Activated T-cell treated with anti-CD3 and anti-CD28 coated beads for 24 hours (primary cell): ENCODE measurements at regions not wholly inside any gene's neighbourhood (a gene's known extent, or its start where the extent isn't known, plus 50 kb on each side); places are given as distances from the start of the nearest gene placed in this dataset.
A peak's percentile ranks its signal among the peaks of the same experiment; 100 is the strongest.
"Not testable (repeated sequence)": the region's sequence is repeated elsewhere in the genome, so short reads cannot be mapped to it uniquely, and the experiment has no call there.

Experiments used
- DNase-seq: peaks from one replicate; pipeline ENCODE4 v3.0.0-alpha.2; 2020; ENCODE audit warnings: low read depth

DNA sequence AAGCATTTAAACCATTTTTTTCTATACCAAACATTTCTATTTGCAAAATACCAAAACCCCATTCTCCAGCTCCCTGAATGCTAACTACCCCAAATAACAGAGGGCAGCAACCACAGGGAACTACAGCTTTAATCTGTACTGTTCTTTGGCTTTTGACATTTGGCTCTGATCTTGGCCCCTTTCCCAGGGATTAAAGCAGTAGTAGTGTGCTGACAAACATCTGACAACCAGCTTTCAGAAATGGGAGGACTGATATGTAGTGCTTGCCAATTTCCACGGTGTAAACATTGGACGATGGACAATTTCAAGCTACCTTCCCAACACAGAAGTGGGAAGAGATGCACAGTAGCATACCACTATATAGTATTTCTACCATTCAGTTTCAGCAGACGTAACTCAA, 88.4 kb upstream of the TEAD1 start:
- no peak for DNase-seq

DNA sequence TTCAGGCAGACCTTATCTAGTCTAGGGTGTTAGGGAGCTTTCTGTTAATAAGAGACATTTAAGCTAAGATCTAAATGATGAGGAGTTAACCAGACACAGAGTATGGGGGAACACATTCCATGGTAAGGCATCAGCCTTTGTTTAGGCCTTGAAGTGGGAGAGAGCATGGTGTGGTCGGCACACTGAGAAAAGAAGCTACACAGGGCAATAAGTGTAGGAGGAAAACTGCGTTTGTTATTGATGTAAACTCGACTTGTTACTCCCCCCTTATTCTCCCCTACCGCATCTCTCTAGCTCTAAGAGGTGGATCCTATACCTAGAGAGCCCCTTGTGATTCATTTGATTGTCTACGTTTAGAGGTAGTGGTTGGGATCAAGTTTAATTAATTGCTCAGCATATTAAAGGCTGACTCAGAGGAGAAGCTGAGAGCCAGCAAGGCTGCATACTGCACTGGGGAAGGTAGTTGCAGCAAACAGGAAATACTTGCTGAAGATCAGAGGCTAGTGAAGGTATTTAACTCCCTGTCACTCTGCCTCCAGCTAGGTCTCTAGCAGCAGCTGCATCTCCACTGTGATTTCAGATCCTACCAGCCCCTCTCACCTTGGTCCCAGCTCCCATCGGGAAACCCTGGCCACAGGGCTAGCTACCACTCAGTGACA, 86.8 kb upstream of the TEAD1 start:
- DNase-seq: no peak

DNA sequence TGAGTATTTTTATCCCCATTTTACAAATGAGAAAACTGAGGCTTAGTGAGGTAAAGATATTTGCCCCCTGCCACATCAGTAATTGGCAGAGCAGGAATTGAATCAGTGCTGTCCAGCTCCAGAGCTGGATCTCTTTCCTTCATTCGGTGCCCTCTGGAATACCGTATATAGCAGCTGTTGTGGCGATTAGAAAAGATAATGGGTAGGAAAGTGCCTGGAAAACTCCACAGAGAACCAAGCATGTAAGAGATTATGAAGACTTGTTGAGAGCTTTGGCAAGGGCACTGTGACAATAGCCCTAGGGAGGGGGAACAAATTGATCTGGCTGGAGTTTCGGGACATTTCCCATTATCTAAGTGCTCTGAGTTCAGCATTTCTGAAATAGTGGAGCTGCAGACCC, 82.5 kb upstream of the TEAD1 start:
- no peak for DNase-seq

DNA sequence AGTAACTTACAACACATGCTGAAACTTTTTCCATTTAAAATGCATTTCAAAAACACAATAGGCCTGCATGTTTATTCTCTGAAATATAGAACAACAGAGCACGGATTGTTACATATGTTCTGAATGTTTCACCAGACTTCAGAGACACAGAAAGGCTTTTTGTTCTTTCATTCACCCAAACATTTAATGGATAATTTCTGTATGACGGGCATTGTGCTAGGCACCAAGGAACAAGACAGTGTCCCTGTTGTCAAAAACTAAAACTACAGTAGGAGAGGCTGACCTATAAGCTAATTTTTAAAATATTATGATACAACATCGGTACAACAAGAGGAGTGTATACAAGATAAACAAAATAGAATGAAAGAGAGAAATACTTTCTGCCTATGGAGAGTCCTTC, 81.9 kb upstream of the TEAD1 start:
- no peak for DNase-seq

DNA sequence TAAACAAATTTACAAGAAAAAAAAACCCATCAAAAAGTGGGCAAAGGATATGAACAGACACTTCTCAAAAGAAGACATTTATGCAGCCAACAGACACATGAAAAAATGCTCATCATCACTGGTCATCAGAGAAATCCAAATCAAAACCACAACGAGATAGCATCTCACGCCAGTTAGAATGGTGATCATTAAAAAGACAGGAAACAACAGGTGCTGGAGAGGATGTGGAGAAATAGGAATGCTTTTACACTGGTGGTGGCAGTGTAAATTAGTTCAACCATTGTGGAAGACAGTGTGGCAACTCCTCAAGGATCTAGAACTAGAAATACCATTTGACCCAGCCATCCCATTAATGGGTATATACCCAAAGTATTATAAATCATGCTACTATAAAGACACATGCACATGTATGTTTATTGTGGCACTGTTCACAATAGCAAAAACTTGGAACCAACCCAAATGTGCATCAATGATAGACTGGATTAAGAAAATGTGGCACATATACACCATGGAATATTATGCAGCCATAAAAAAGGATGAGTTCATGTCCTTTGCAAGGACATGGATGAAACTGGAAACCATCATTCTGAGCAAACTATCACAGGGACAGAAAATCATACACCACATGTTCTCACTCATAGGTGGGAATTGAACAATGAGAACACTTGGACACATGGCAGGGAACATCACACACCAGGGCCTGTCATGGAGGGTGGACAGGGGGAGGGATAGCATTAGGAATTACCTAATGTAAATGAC, 79.0 kb upstream of the TEAD1 start:
- DNase-seq: not testable (repeated sequence)

DNA sequence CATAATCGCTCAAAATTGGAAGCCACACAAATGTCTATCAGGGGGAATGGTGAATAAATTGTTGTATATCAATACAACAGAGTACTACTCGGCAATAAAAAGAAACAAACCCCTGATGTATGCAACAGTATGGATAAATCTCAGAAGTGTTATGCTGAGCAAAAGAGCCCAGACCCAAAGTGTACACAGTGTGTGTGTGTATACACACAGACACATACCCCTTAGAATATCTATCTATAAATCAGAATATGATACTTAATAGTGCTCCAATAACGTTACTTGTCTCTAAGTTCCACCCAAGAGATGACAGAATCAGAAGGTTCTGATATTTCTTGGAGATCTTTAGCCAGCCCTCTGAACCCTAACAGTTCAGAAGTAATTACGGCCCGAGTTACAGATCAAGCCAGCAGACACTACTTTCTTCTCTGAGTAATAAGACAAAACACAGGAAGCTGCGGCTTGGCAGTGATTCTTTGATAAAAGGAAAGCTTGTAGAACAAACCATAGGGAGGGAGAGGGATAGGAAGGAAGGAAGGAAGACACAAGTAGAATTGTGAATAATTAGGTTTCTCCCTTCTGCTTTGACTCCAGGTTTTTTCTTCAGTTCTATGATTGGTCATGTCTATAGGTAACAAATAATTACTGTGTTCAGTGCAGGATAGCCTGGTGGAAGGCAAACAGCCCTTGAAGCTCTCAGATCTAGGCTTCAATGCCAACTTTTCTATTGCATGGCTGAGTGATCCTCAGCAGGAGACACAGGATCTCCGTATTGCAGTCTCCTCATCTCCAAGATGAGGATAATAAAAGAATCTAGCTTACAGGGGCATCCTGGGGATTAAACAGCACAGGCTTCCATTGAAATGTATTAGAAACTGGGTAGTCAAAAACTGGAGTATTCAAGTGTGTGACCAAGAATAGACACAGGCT, 75.6 kb upstream of the TEAD1 start:
- no peak for DNase-seq

DNA sequence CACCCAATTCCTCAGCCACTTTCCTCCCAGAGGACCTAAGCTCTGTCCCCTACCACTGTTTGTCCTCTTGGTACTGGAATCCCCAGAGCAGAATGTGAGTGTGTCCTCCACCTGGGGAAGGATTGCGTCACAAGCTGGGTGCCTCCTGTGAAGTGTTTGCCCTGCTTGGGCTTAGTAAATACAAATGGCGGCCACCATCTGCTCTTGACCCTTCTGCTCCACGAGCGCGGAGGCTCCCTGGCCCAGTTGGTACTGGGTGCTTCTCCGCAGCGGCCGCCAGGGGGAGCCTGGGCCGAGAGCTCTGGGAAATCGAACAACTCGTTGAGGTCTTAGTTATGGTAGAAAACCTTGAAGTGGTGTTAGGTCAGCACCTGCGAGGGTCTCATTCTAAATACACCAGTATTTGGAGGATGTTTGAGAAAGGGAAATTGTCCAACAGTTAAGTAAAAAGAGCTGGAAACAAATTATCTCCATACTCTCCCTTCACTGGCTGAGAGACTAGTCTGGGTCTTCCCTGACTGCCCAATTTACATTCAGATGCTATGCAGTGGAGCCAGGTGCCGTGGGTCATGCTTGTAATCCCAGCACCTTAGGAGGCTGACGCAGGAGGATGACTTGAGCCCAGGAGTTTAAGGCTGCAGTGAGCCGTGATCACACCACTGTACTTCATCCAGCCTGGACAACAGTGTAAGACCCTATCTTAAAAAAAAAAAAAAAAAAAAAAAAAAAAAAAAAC, 74.6 kb upstream of the TEAD1 start:
- peak; percentile 30 for DNase-seq

DNA sequence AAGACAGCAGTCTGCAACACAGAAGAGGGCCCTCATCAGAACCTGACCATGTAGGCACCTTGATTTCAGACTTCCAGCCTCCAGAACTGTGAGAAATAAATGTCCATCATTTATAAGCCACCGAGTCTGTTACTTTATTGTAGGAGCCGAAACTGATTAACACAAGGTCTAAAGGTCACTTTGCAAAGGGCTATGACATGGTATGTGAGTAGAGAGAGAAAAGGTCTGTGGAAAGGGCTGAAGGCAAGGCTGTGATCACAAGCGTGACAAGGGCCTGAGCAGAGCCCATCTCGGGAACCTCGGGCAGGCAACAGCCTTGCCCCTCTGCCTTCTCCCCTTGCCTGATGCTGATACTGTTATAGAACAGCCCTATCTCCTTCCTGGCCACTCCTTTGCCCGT, 73.4 kb upstream of the TEAD1 start:
- DNase-seq: no peak

DNA sequence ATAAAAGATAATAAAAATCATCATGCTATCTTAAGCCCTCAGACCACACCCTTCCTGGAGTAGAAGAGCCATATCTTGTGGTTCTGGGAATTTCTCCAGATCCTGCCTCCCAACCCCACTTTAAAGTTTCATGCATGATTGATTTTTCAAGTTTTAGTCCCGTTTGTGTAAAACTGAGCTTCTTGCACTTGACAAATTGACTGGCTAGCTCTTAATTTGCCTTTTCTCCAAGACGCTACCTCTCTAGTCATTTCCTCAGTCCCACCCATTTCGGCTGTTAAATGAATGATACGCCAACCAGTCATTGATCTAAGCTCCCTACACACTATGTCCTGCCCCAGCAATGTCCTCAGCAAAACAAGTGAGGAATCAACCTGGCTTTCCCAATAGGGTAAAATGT, 71.8 kb upstream of the TEAD1 start:
- DNase-seq: no peak

DNA sequence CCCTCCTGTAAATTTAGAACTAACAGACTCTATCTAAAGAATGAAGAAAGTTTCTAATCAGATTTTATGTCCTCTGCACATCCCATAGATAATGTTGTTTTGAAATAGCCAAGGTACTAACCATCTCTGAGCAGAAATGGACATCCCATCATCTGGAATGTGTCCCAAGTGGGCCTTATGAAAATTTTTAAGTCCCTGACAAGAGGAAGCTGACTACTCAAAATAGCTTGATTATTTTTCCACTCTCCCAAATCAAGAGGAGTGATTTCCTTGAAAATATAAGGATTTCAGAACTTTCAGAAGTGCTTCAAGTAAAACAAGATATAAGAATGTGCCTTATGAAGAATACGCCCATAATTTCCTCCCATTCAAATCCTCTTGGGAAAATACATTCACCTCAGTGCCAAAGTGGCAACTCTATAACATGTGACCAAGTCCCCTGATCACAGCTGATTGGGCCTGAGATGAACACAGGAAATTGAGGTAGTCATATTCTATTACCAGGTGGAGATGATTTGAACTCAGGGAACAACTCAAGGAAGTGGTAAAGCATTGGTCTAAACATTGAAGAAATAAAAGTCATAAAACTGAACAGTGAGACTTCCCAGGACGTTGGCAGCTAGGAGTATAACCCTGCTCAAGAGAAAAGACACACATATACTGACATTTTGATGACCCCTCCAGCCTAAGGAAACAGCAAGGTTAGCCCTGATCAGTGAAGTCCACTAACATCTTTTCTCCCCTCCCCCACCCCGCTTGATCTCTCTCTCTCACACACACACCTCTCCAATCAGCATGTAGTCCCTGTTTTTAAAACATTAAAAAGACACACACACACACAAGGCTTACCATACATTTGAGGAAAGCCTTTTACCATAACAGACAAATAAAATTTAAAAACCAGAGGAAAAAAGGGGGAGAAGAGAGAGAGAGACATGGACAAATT, 70.8 kb upstream of the TEAD1 start:
- no peak for DNase-seq

DNA sequence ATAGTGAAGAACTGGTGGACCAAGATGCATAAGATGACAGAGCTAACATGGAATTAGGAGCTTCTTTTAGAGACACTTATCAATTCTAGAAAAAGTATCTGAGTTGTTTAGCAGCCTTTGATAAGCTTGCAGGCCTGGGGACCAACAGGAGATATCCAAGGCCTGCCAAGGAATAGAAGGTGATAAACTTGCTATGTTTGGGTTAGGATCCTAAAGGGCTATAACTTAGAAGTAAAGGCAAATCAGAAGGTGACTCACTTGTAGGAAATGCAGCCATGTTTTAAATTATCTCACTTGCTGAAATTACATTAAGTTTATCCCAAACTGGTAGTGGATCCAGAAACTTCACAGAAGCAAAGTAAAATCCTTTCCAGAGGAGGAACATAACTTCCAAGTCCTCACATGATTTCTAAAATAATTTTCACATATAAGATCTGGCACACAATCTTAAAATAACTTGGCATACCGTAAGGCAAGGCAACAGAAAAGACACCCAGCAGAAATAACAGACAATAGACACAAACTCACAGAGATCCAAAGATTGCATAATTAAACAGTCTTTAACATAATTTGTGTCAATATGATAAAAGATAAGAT, 69.6 kb upstream of the TEAD1 start:
- DNase-seq: no peak

DNA sequence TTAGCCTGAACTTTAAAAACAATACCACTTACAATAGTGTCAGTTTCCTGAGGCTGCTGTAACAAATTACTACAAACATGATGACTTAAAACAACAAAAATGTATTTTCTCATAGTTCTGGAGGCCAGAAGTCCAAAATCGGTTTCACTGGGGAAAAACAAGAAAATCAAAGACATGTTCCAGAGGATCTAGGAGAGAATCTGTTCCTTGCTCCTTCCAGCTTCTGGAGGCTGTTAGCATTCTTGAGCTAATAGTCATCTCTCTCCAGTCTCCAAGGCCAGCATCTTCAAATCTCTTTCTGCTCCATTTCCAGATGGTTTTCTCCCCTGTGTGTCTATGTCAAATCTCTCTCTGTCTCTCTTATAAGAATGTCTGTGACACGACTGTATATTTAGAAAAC, 67.6 kb upstream of the TEAD1 start:
- DNase-seq: no peak

DNA sequence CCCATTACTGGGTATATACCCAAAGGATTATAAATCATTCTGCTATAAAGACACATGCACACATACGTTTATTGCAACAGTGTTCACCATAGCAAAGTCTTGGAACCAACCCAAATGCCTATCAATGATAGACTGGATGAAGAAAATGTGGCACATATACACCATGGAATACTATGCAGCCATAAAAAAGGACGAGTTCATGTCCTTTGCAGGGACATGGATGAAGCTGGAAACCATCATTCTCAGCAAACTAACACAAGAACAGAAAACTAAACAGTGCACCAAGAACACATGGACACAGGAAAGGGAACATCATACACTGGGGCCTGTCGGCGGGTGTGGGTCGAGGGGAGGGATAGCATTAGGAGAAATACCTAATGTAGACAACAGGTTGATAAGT, 65.5 kb upstream of the TEAD1 start:
- DNase-seq: not testable (repeated sequence)

DNA sequence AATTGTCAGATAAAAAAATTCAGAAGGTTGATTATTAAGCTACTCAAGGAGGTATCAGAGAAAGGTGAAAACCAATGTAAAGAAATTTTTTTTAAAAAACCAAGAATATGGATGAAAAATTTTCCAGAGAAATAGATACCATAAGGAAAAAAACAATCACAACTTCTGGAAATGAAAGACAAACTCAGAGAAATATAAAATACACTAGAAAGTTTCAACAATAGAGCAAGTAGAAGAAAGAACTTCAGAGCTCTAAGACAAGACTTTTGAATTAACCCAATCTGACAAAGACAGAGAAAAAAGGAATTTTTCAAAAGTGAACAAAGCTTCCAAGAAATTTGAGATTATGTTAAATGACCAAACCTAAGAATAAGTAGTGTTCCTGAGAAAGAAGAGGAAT, 62.9 kb upstream of the TEAD1 start:
- no peak for DNase-seq

DNA sequence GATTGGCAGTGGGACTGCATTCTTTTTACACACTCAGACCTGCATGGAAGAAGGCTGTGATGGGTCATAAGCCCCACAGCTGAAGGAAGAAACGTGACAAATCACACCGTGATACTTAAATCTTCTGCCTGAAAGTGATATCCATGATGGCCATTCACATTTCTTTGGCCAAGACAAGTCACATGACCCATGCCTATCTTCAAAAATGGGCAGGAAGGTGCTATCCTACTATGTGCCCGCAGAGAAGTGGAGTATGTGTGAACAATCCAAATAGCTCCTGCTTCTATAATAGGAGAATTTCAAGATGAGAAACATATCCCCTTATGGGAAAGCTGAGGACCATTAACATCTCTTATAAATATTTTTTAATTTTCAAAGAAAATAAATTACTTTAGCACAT, 56.6 kb upstream of the TEAD1 start:
- DNase-seq: no peak

DNA sequence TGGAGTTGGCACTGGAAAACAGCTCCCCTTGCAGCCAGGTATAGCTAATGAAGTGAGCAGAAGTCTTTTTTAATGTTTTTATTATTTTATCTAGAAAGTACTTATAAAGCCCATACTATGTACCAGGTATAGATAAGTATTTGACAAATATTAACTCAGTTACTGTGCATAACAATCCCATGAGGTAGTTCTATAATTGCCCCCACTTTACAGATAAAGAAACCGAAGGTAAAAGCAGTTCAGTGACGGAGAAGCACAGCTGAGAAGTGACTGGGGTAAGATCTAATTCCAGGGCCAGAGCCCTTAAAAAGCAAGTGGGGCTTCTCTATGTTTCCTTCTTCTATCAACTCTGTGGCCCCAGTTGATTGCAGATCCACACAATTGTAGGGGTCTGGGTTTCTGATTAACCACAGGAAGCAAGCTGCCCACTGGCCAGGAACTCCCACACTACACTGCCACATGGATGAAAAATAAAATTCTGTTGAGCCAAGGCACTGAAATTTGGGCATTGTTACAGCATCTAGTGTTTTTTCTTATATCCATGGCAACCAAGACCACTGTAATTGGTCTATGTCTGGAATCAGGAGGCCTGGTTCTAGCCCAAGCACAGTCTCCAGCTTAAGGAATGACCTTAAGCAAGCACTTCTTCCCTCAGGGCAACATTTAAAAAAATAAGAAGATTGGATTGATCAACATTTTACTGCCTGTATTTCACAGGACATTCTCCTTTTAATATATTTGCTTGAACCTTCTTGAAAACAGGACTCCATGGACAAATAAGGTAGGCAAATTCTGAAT, 55.3 kb upstream of the TEAD1 start:
- no peak for DNase-seq

DNA sequence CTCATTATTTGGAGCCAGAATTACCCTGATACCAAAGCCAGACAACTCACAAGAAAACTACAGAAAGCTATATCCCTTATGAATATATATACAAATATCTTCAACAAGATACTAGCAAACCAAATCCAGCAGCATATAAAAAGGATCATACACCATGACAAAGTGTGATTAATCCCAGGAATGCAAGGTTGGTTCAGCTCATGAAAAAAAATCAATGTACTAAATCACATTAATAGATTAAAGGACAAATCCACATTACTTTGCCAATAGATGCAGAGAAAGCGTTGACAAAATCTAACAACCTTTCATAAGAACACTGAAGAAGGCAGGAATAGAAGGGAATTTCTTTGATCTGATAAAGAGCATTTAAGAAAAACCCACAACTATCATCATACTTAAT, 50.4 kb upstream of the TEAD1 start:
- no peak for DNase-seq
